GM19395 (cell line): ENCODE measurements at regions not wholly inside any gene's neighbourhood (a gene's known extent, or its start where the extent isn't known, plus 50 kb on each side); places are given as distances from the start of the nearest gene placed in this dataset.

Experiments
- ATAC-seq: cut with Tn5 transposase; IDR thresholded peaks from one replicate; pipeline ENCODE4 v1.9.1; 2021; ENCODE audit warnings: mild to moderate bottlenecking, moderate library complexity; ENCODE audit not compliant: unreplicated experiment

- ATAC-seq, result no peak
Measured at GRCh38 chr18:61222206-61222605, 111.0 kb upstream of the CDH20 start.

- no peak for ATAC-seq
Measured at GRCh38 chr18:61225336-61225735, 107.9 kb upstream of the CDH20 start.

- ATAC-seq, result no peak
Measured at GRCh38 chr18:61236356-61237057, 96.7 kb upstream of the CDH20 start.

- ATAC-seq, result no peak
Measured at GRCh38 chr18:61237529-61237928, 95.7 kb upstream of the CDH20 start.

- no peak for ATAC-seq
Measured at GRCh38 chr18:61239051-61239450, 94.2 kb upstream of the CDH20 start.

GRCh38 chr18:61241260-61241853, 91.9 kb upstream of the CDH20 start:
- no peak for ATAC-seq

- ATAC-seq, result no peak
Measured at GRCh38 chr18:61244632-61245031, 88.6 kb upstream of the CDH20 start.

- ATAC-seq, result no peak
Measured at GRCh38 chr18:61245276-61245675, 88.0 kb upstream of the CDH20 start.

- ATAC-seq, result no peak
Measured at GRCh38 chr18:61248589-61248988, 84.6 kb upstream of the CDH20 start.

- ATAC-seq, result no peak
Measured at GRCh38 chr18:61256291-61256690, 76.9 kb upstream of the CDH20 start.

- no peak for ATAC-seq
Measured at GRCh38 chr18:61261870-61262269, 71.4 kb upstream of the CDH20 start.

- no peak for ATAC-seq
Measured at GRCh38 chr18:61272793-61273192, 60.4 kb upstream of the CDH20 start.

- no peak for ATAC-seq
Measured at GRCh38 chr18:61273533-61273932, 59.7 kb upstream of the CDH20 start.

- no peak for ATAC-seq
Measured at GRCh38 chr18:61274416-61274960, 58.7 kb upstream of the CDH20 start.

GRCh38 chr18:61277808-61278207, 55.4 kb upstream of the CDH20 start:
- no peak for ATAC-seq

GRCh38 chr18:61281431-61281830, 51.8 kb upstream of the CDH20 start:
- no peak for ATAC-seq

GRCh38 chr18:61282926-61283325, 50.3 kb upstream of the CDH20 start:
- no peak for ATAC-seq
